ENCODE measurements at regions not wholly inside any gene's neighbourhood (a gene's known extent, or its start where the extent isn't known, plus 50 kb on each side); places are given as distances from the start of the nearest gene placed in this dataset.

GRCh38 chr12:18895946-18896345 is 158.0 kb downstream of the CAPZA3 start (continued):
- no peak for TF ChIP-seq RBM22 (IDR thresholded peaks at IDR 0.05; ENCODE audit: low read depth, low read length, poor library complexity, severe bottlenecking)
- TF ChIP-seq MECOM (CRISPR knock-in tag; IDR thresholded peaks at IDR 0.05), result no peak
- TF ChIP-seq CHD2 (IDR thresholded peaks at IDR 0.05; ENCODE audit: low read depth, low read length), result peak; percentile 59
- TF ChIP-seq PCBP1 (IDR thresholded peaks at IDR 0.05; ENCODE audit: low read depth, low read length, poor library complexity, severe bottlenecking), result no peak
- TF ChIP-seq ZNF551 (CRISPR knock-in tag; IDR thresholded peaks at IDR 0.05), result no peak
- no peak for TF ChIP-seq CBX8 (IDR thresholded peaks at IDR 0.05; ENCODE audit: borderline replicate concordance, extremely low read depth, low read depth, low read length, poor library complexity, severe bottlenecking)
- no peak for TF ChIP-seq SIRT6 (IDR thresholded peaks at IDR 0.05; ENCODE audit: low read depth, low read length)
- TF ChIP-seq NR0B1 (IDR thresholded peaks at IDR 0.05; ENCODE audit: partially characterized antibody), result no peak
- TF ChIP-seq ZNF253 (CRISPR knock-in tag; conservative IDR thresholded peaks at IDR 0.05), result no peak
- no peak for TF ChIP-seq ZNF830 (CRISPR knock-in tag; IDR thresholded peaks at IDR 0.05)
- TF ChIP-seq IFI16 (CRISPR knock-in tag; IDR thresholded peaks at IDR 0.05), result no peak
- TF ChIP-seq TAF1 (IDR thresholded peaks at IDR 0.05; ENCODE audit: control insufficient read depth, extremely low read depth, insufficient read depth, low read length, severe bottlenecking), result no peak
- no peak for TF ChIP-seq NCOA6 (IDR thresholded peaks at IDR 0.05)
- peak; percentile 55; the same call in 1 of the 2 replicates for TF ChIP-seq RNF2 (IDR thresholded peaks at IDR 0.05)
- TF ChIP-seq SRSF7 (optimal IDR thresholded peaks at IDR 0.05; ENCODE audit: low read depth, low read length), result no peak
- TF ChIP-seq U2AF2 (optimal IDR thresholded peaks at IDR 0.05; ENCODE audit: low read depth, low read length), result no peak
- no peak for TF ChIP-seq SRSF1 (IDR thresholded peaks at IDR 0.05; ENCODE audit: low read depth, low read length)
- TF ChIP-seq ZNF311 (CRISPR knock-in tag; IDR thresholded peaks at IDR 0.05), result no peak
- TF ChIP-seq FOXP4 (CRISPR knock-in tag; IDR thresholded peaks at IDR 0.05; ENCODE audit: borderline replicate concordance), result no peak
- no peak for TF ChIP-seq ZNF507 (tag; conservative IDR thresholded peaks at IDR 0.05)
- TF ChIP-seq DMBX1 (CRISPR knock-in tag; IDR thresholded peaks at IDR 0.05; ENCODE audit: borderline replicate concordance), result no peak
- no peak for TF ChIP-seq MAFK (IDR thresholded peaks at IDR 0.05; ENCODE audit: low read length)
- TF ChIP-seq PHF20 (IDR thresholded peaks at IDR 0.05; ENCODE audit: partially characterized antibody), result no peak
- no peak for TF ChIP-seq ZNF764 (CRISPR knock-in tag; IDR thresholded peaks at IDR 0.05; ENCODE audit: low read depth)
- TF ChIP-seq ZNF354B (CRISPR knock-in tag; IDR thresholded peaks at IDR 0.05), result no peak
- TF ChIP-seq ETV5 (CRISPR knock-in tag; IDR thresholded peaks at IDR 0.05; ENCODE audit: low read depth), result no peak
- TF ChIP-seq FOSL1 (tag; conservative IDR thresholded peaks at IDR 0.05), result no peak
- no peak for TF ChIP-seq TAL1 (IDR thresholded peaks at IDR 0.05)
- TF ChIP-seq HCFC1 (IDR thresholded peaks at IDR 0.05; ENCODE audit: low read depth, low read length), result no peak

Data from K562 (cell line).